ENCODE measurements at regions not wholly inside any gene's neighbourhood (a gene's known extent, or its start where the extent isn't known, plus 50 kb on each side); places are given as distances from the start of the nearest gene placed in this dataset.

DNA sequence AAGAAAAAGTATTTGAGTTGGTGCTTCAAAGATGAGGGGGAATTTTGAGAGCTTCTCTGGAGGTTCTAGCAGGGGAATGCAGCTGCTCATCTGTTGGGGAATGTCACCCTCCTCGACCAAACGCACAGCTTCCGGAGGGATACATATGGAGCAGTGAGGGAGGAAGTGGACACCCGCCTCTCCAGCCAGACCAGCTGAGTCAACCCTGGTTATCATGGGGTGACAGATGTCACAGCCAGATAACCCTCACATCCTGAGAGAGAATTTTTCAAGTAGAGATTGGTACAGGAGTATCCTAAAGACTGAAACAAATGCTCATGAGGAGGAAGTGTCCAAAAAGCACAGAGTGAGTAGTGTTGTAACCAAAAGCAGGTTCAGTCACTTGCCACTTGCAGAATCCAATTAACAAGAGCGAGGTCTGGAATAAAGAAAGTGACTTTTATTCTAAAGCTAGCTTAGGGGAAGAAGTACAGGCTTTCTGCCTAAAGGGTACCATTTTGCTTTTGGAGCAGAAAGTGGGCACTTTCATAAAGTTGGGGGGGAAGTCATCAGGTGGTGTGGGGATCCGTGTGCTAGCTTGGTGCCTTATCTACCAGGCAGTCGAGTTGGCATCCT is 395.2 kb downstream of the RAD51AP2 start:
- no peak for DNase-seq

DNA sequence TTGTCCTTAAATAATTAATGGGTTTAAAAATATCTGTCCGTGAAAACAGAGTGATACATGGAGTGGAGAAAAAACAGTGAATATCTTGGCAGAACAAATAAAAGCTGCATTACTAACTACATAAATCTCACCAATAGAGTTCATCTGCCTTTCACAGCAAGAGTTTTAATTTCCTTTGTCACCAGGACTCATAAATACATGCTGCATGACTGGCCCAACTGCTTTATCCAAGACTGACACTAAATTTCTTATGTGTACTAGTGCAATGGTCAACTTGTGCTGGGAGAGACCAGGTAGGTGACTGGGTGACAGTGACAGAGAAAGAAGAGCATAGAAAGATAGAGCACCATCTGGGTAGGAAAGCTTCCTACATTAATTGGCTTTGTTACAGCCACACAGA is 402.8 kb downstream of the RAD51AP2 start:
- DNase-seq, result no peak

GRCh38 chr2:17115042-17115441 is 403.2 kb downstream of the RAD51AP2 start:
- DNase-seq, result no peak

GRCh38 chr2:17107871-17108270 is 410.4 kb downstream of the RAD51AP2 start:
- no peak for DNase-seq

DNA sequence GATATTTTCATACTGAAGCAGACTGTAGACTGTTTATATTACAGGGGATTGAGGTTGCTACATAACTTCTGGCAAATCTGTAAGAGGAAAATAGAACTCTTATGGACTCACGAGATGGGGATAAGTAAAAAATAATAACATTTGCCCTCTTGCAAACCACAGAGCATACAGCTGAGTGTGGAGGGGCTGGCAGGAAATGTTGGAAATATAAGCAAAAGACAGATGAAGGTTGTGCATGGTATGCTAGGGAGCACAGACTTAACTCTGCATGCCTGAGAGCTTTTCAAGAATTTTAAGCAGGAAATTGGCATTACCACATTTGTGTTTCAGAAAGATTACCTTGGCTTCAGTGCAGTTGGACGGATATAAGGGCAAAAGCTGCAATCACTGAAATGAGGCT is 411.1 kb downstream of the RAD51AP2 start:
- DNase-seq, result no peak

DNA sequence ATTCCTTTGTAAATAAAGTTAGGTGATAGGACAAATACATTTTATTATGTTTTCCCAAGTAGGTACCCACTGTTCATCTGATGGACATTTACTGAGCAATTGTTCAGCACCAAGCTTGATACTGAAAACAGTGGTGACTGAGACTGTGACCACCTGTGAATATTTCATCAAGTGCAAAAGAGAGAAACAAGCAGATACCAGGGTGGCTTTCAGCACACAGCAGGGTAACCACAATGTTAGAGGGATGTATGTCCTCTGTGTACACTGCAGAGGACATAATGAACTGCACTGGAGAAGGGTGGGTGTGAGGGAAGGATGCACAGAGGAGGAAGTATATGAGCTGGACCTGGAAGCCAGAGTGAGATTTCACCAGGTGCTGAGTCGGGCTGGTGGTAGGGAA is 411.8 kb downstream of the RAD51AP2 start:
- DNase-seq, result no peak

- no peak for DNase-seq
Measured at GRCh38 chr2:17104454-17104853, 413.8 kb downstream of the RAD51AP2 start.

DNA sequence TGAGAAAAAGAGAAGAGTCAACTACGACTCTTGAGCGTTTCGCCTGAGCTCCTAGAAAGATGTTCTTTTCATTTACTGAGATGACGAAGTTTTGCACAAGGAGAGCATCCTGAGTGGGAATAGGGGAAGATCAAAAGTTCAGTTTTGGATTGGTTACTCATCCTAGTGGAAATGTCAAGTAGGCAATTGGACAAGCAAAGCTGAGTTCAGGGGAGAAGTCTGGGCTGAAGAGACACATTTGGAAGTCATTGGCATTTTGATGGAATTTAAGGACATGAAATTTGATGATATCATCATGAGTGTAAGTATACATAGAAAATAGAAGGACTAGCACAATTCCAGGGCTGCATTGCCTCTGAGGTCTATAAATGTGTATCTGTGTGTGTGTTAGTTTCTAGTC is 416.6 kb downstream of the RAD51AP2 start:
- no peak for DNase-seq

GRCh38 chr2:17101091-17101490 is 417.1 kb downstream of the RAD51AP2 start:
- no peak for DNase-seq

GRCh38 chr2:17095340-17095739 is 422.9 kb downstream of the RAD51AP2 start:
- no peak for DNase-seq

DNA sequence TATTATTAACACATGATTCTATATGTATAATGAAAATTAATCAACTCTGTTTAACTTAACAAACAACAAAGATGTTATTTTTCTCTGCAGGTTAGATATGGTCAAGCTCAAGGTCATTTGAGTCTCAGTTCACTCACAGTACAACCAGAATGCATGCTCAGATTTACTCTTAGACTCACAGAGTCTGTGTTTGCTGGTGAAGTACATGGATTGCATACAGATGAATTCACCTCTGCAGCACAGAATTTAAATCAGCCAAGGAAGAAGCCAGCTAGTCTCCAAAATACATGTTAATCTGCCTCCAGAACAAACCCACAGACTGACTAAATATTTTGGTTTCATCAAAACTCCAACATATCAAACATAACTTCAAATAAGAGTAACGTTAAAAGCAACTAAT is 424.5 kb downstream of the RAD51AP2 start:
- no peak for DNase-seq

- no peak for DNase-seq
Measured at GRCh38 chr2:17086990-17087389, 421.4 kb upstream of the CYRIA start.

GRCh38 chr2:17085546-17086202 is 420.0 kb upstream of the CYRIA start:
- no peak for DNase-seq

DNA sequence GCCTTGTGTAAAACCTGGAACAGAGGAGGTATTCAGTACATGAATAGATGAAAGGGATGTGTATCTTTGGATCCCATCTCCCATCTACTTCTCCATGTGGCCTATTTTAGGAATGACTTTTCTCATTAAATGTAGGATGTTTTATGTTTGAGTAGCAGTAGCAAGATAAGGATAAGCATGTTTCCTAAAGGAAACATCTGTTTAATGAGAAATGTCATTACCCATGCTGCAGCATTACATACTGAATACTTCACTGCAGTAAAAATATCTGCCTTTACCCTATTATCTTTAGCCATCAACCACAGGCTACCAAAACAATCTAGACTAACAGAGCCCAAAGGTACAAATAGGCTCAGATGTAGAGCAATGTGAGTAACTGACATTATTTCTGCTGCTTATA is 419.2 kb upstream of the CYRIA start:
- no peak for DNase-seq

- DNase-seq, result no peak
Measured at GRCh38 chr2:17083902-17084301, 418.3 kb upstream of the CYRIA start.

DNA sequence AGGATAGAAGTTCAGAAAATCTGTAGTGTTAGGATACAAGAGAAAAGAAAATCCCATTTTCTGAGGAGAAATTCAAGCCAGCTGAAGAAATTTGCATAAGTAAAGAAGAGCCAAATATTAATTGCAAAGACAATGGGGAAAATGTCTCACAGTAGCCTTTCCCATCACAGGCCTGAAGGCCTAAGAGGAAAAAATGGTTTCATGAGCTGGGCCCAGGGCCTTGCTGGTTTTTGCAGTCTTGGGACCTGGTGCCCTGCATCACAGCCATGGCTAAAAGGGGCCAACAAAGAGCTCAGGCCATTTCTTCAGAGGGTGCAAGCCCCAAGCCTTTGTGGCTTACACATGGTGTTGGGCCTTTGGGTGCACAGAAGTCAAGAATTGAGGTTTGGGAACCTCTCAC is 413.6 kb upstream of the CYRIA start:
- no peak for DNase-seq

- no peak for DNase-seq
Measured at GRCh38 chr2:17076533-17076932, 410.9 kb upstream of the CYRIA start.

DNA sequence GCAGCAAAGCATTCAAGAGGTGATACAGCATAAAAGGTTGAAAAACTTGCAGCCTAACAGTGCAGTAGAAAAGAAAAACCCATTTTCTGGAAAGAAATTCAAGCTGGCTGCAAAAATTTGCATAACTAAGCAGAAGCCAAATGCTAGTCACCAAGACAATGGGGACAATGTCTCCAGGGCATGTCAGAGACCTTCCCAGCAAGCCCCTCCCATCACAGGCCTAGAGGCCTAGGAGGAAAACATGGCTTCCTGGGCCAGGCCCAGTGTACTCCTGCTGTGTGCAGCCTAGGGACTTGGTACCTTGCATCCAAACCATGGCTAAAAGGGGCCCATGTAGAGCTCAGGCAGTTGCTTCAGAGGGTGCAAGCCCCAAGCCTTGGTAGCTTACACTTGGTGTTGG is 405.1 kb upstream of the CYRIA start:
- no peak for DNase-seq

- DNase-seq, result no peak
Measured at GRCh38 chr2:17069564-17069963, 403.9 kb upstream of the CYRIA start.

DNA sequence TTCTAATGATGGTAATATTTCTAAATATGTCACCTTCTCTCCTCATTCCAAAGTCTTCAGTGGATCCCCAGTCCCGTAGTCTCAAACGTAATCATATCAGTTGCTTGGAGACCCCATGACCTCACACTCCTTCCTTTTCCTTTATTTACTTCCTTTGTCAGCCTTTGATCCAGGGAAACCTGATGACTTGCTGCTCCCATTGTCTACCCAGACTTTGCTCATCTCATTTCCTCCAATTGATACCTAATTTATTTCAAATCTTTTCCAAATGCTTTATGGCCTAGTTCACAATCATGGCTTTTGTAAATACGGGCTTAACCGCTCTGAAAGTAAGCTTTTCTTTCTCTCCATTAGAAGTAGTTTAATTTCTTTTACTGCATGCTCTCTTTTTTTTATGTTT is 402.4 kb upstream of the CYRIA start:
- DNase-seq, result no peak

GRCh38 chr2:17065536-17065935 is 399.9 kb upstream of the CYRIA start:
- DNase-seq, result no peak

- DNase-seq, result no peak
Measured at GRCh38 chr2:17061028-17061427, 395.4 kb upstream of the CYRIA start.

GRCh38 chr2:17059458-17059857 is 393.8 kb upstream of the CYRIA start:
- no peak for DNase-seq

GRCh38 chr2:17058772-17059402 is 393.3 kb upstream of the CYRIA start:
- DNase-seq, result no peak

Measured in NCI-H774 (cell line).